Prostate gland (tissue), 2 donors: ENCODE measurements at regions not wholly inside any gene's neighbourhood (a gene's known extent, or its start where the extent isn't known, plus 50 kb on each side); places are given as distances from the start of the nearest gene placed in this dataset.

Experiments used
- DNase-seq: peaks from one replicate; pipeline ENCODE4 v3.0.0-alpha.2; 2019; ENCODE audit warnings: low spot score
- H3K27ac ChIP-seq, 2 donors: fragments of 200-600 bp; sonication (generic); 2 replicates each; pipeline ENCODE4 v1.5.1; 2017 to 2019
- H3K27me3 ChIP-seq: fragments of 200-600 bp; sonication (generic); replicated peaks from 2 replicates; pipeline ENCODE4 v1.5.1; 2019; ENCODE audit not compliant: insufficient read depth
- H3K36me3 ChIP-seq, 2 donors: fragments of 200-600 bp; sonication (generic); 1 replicate in 1 of 2; 2 replicates in 1 of 2; pipeline versions ENCODE4 v1.5.1 to v1.8.1; 2017 to 2019
- H3K4me1 ChIP-seq: fragments of 200-600 bp; sonication (generic); replicated peaks from 2 replicates; pipeline ENCODE4 v1.5.1; 2019
- H3K4me3 ChIP-seq, 2 donors: fragments of 200-600 bp; sonication (generic); 2 replicates each; pipeline ENCODE4 v1.5.1; 2017 to 2019
- H3K9me3 ChIP-seq: fragments of 200-600 bp; sonication (generic); 2 replicates; pipeline ENCODE4 v1.5.1; 2017
- POLR2A ChIP-seq: fragments of 450-650 bp; IDR thresholded peaks from one replicate; pipeline ENCODE4 v1.6.1; 2016; ENCODE audit warnings: antibody characterized with exemption, mild to moderate bottlenecking
- POLR2AphosphoS5 ChIP-seq: sonication (generic); formaldehyde crosslinking; IDR thresholded peaks from one replicate; pipeline ENCODE4 v1.6.1; 2017; ENCODE audit warnings: antibody characterized with exemption
- WGBS: methylation state at CpG from one replicate; pipeline ENCODE4 v1.1.5; 2018; 5-methylcytosine and 5-hydroxymethylcytosine counted together
- intact Hi-C: fragments of 100-400 bp; cut with DNase I; formaldehyde crosslinking; loops from one replicate; pipeline ENCODE4 v1.14.2; 2022
- TF ChIP-seq, protein P1 (sequence below), 4 experiments: fragments of 200-600 bp in 2 of 4; fragments of 450-650 bp in 2 of 4; sonication (generic) in 2 of 4; IDR thresholded peaks; 1 replicate in 3 of 4; 2 replicates in 1 of 4; pipeline ENCODE4 v1.5.1; 2016 to 2019; ENCODE audit warnings: antibody characterized with exemption in 4 of 4, mild to moderate bottlenecking in 2 of 4, moderate library complexity in 2 of 4

DNA sequence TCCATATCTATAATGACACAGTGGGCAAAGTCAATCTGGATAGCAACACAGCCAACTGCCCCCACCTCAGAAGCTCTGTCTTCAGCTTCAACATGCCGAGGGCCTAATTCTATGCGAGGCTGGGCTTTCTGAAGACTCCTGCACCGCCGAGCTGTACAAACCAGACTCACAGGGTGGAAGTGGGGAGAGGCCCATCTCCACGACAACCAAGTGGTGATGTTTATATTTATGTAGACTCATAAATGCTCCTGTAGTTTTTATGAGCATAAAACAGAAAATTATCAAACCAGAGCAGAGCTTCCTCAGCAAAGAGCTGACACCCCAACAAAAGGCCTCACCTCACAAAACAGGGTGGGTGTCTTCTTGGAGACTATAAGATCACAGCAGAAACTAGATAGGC, 77.0 kb upstream of the LGALSL start:
- H3K27ac ChIP-seq, result no peak overlapping the region
- H3K27me3 ChIP-seq, result no peaks in the 10 kb centered on the region
- H3K36me3 ChIP-seq, result no peaks in the 10 kb centered on the region
- H3K4me3 ChIP-seq, result no peak overlapping the region
- DNase-seq, result no peak
- no peaks in the 10 kb centered on the region for H3K4me1 ChIP-seq
- TF ChIP-seq POLR2AphosphoS5, result no peak
- TF ChIP-seq POLR2A, result no peak
- TF ChIP-seq, protein P1, sequence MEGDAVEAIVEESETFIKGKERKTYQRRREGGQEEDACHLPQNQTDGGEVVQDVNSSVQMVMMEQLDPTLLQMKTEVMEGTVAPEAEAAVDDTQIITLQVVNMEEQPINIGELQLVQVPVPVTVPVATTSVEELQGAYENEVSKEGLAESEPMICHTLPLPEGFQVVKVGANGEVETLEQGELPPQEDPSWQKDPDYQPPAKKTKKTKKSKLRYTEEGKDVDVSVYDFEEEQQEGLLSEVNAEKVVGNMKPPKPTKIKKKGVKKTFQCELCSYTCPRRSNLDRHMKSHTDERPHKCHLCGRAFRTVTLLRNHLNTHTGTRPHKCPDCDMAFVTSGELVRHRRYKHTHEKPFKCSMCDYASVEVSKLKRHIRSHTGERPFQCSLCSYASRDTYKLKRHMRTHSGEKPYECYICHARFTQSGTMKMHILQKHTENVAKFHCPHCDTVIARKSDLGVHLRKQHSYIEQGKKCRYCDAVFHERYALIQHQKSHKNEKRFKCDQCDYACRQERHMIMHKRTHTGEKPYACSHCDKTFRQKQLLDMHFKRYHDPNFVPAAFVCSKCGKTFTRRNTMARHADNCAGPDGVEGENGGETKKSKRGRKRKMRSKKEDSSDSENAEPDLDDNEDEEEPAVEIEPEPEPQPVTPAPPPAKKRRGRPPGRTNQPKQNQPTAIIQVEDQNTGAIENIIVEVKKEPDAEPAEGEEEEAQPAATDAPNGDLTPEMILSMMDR (IDR thresholded peaks at IDR 0.05), result no peak
- WGBS, result 24% methylated on average over 5 of the region's 5 CpGs
- H3K9me3 ChIP-seq, result no peaks in the 10 kb centered on the region
- intact Hi-C loops, result no loop called here

DNA sequence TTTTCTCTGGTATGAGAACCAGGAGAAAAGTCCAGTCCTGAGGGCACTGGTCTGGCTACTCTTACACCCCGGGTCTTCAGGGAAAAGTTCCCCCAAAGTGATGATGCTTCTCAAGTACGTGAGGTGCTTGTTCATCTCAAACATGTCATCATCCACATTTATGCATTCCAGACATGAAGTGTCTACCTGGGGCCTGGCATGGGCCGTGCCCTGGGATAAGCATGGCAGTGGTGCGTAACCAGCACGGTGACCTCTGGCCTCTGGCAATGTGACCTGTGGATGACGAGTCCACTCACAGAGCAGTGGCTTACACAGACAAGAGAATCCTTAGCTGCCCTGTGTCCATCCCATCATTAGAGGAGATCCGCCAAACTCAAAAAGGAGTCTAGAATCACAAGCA, 74.8 kb upstream of the LGALSL start:
- Histone ChIP-seq H3K4me3 (no peak overlapping the region), H3K9me3 (no peaks in the 10 kb centered on the region), H3K27me3 (no peaks in the 10 kb centered on the region), H3K4me1 (no peaks in the 10 kb centered on the region), H3K27ac (no peak overlapping the region), H3K36me3 (no peaks in the 10 kb centered on the region)
- TF ChIP-seq, protein P1 (IDR thresholded peaks at IDR 0.05), result no peak
- TF ChIP-seq POLR2AphosphoS5, result no peak
- no peak for TF ChIP-seq POLR2A
- 90% methylated on average over 7 of the region's 7 CpGs for WGBS
- DNase-seq, result no peak
- intact Hi-C loops, result no loop called here

DNA sequence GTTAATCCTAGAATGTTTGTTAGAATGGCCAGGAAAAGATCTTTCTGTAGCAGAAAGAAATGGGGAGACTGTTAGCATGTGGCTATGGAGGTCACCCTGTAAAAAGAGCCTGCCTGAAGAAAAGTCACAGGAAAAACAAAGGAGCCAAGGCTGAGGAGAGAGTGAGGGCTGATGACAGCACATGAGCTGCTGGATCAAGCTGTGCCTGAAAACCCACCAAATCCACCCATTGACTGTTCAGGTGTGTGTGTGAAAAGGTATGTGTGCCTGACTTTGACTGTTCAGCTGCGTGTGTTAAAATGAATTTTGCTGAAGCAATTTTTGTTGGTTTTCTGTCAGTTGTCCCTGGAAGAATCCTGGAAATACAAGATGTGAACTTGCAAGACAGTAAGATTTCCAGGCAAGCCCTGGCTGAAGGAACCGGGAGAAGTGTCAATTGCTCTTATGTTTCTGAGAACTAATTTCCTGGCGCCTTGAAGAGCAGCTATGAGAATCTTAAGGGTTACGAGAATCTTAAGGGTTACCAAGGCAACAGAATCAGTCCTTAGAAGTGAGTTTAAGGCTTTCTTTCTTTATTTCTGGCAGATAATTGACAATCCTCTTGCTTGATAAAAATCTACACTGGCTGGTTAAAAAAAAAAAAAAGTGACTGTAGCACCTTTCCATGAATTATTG, 73.0 kb upstream of the LGALSL start:
- Histone ChIP-seq H3K36me3 (no peaks in the 10 kb centered on the region), H3K4me3 (no peak overlapping the region), H3K27me3 (no peaks in the 10 kb centered on the region), H3K27ac (no peak overlapping the region), H3K4me1 (no peaks in the 10 kb centered on the region), H3K9me3 (no peaks in the 10 kb centered on the region)
- TF ChIP-seq POLR2A (no peak), POLR2AphosphoS5 (no peak)
- TF ChIP-seq, protein P1 (IDR thresholded peaks at IDR 0.05), result no peak
- no peak for DNase-seq
- WGBS, result 56% methylated on average over 4 of the region's 4 CpGs
- intact Hi-C loops, result no loop called here

DNA sequence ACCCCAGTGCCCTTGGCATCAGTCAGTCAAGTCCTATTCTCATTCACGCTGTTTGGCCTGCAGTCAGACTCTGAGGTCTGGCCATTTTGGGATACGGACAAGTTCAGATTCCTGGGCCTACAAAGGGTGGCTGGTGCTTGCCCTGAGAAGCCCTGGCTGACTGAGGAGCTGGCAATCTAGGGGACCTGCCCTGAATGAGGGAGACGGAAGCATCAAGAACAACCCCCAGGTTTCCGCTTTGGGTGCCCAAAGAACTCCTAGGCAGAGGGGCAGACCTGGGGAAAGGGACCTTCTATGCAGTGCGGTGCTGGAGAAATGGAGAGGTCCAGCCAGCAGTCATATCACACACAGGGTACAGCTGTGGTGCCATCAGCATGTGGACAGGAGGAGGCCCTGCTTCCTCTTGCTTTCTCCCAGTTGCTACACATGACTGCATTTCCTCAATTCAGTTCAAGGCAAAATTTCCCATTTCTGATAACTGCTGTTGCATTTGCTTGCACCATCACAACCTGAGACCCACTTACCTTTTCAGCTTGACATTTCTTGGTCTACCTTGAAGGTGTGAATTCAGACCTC, 70.9 kb upstream of the LGALSL start:
- TF ChIP-seq, protein P1 (IDR thresholded peaks at IDR 0.05), result no peak
- no peak for TF ChIP-seq POLR2AphosphoS5
- no peak for TF ChIP-seq POLR2A
- H3K4me1 ChIP-seq, result no peaks in the 10 kb centered on the region
- no peaks in the 10 kb centered on the region for H3K27me3 ChIP-seq
- H3K9me3 ChIP-seq, result no peaks in the 10 kb centered on the region
- intact Hi-C loops, result no loop called here
- H3K4me3 ChIP-seq, result no peak overlapping the region
- 99% methylated on average over 5 of the region's 5 CpGs for WGBS
- H3K36me3 ChIP-seq, result no peaks in the 10 kb centered on the region
- DNase-seq, result no peak
- no peak overlapping the region for H3K27ac ChIP-seq

DNA sequence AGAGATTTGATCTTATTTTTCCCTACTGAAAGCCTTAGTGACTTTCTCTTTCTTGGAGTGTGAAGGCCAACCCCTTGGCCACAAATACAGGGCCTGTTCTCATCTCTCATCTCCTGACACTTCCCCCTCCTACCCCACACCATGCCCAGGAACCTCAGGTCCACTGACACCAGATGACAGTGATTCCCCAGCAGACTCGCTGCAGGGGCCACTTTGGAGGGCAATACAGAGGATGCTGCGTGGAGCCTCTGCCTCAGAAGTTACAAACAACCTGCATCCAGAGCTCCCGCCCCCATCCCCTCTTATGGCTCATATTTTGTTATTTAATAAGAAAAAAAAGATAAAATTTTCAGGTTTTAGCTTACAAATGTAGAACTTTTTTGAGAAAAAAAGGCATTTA, 70.1 kb upstream of the LGALSL start:
- intact Hi-C loops, result no loop called here
- Histone ChIP-seq H3K27ac (no peak overlapping the region), H3K27me3 (no peaks in the 10 kb centered on the region), H3K4me1 (no peaks in the 10 kb centered on the region), H3K4me3 (no peak overlapping the region), H3K36me3 (no peaks in the 10 kb centered on the region), H3K9me3 (no peaks in the 10 kb centered on the region)
- DNase-seq, result no peak
- 87% methylated on average over 3 of the region's 3 CpGs for WGBS
- TF ChIP-seq, protein P1 (IDR thresholded peaks at IDR 0.05), result no peak
- no peak for TF ChIP-seq POLR2AphosphoS5
- TF ChIP-seq POLR2A, result no peak
